Panc1 (cell line): ENCODE measurements at regions not wholly inside any gene's neighbourhood (a gene's known extent, or its start where the extent isn't known, plus 50 kb on each side); places are given as distances from the start of the nearest gene placed in this dataset.

ENCODE experiments used
- POLR2AphosphoS5 ChIP-seq: IDR thresholded peaks from 2 replicates; pipeline ENCODE4 v1.6.1; 2012; ENCODE audit warnings: mild to moderate bottlenecking, low read depth, low read length, moderate library complexity
- TF ChIP-seq, protein P1 (sequence below), 2 experiments: IDR thresholded peaks; 2 replicates each; pipeline ENCODE4 v1.6.1; 2011 to 2012; ENCODE audit warnings: low read depth in 2 of 2, control low read depth in 1 of 2, low read length in 1 of 2, mild to moderate bottlenecking in 1 of 2, moderate library complexity in 1 of 2; ENCODE audit not compliant: insufficient read depth in 1 of 2
- TF ChIP-seq, protein P2 (sequence below): fragments of 450-650 bp; IDR thresholded peaks from 2 replicates; pipeline ENCODE4 v1.5.1; 2017; ENCODE audit warnings: mild to moderate bottlenecking

DNA sequence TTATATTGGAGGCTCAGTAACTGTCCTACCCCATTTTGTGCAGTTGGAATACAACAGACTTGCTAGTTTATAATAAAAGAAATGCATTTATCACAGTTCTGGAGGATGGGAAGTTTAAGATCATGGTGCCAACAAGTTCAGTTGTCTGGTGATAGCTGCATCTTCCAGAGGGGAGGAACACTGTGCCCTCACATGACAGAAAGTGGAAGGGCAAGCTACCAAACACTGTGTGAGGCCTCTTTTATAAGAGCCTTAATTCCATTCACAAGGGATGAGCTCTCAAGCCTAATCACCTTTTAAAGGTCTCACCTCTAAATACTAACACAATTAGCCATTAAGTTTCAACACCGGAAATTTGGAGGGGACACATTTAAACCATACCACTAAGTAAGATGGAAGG, 1073.9 kb downstream of the PLOD2 start:
- TF ChIP-seq, protein P1, sequence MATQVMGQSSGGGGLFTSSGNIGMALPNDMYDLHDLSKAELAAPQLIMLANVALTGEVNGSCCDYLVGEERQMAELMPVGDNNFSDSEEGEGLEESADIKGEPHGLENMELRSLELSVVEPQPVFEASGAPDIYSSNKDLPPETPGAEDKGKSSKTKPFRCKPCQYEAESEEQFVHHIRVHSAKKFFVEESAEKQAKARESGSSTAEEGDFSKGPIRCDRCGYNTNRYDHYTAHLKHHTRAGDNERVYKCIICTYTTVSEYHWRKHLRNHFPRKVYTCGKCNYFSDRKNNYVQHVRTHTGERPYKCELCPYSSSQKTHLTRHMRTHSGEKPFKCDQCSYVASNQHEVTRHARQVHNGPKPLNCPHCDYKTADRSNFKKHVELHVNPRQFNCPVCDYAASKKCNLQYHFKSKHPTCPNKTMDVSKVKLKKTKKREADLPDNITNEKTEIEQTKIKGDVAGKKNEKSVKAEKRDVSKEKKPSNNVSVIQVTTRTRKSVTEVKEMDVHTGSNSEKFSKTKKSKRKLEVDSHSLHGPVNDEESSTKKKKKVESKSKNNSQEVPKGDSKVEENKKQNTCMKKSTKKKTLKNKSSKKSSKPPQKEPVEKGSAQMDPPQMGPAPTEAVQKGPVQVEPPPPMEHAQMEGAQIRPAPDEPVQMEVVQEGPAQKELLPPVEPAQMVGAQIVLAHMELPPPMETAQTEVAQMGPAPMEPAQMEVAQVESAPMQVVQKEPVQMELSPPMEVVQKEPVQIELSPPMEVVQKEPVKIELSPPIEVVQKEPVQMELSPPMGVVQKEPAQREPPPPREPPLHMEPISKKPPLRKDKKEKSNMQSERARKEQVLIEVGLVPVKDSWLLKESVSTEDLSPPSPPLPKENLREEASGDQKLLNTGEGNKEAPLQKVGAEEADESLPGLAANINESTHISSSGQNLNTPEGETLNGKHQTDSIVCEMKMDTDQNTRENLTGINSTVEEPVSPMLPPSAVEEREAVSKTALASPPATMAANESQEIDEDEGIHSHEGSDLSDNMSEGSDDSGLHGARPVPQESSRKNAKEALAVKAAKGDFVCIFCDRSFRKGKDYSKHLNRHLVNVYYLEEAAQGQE (IDR thresholded peaks at IDR 0.05; ENCODE audit: insufficient read depth in 1 of 2, low read depth in 2 of 2, low read length in 1 of 2): no peak
- no peak for TF ChIP-seq POLR2AphosphoS5
- TF ChIP-seq, protein P2, sequence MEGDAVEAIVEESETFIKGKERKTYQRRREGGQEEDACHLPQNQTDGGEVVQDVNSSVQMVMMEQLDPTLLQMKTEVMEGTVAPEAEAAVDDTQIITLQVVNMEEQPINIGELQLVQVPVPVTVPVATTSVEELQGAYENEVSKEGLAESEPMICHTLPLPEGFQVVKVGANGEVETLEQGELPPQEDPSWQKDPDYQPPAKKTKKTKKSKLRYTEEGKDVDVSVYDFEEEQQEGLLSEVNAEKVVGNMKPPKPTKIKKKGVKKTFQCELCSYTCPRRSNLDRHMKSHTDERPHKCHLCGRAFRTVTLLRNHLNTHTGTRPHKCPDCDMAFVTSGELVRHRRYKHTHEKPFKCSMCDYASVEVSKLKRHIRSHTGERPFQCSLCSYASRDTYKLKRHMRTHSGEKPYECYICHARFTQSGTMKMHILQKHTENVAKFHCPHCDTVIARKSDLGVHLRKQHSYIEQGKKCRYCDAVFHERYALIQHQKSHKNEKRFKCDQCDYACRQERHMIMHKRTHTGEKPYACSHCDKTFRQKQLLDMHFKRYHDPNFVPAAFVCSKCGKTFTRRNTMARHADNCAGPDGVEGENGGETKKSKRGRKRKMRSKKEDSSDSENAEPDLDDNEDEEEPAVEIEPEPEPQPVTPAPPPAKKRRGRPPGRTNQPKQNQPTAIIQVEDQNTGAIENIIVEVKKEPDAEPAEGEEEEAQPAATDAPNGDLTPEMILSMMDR: no peak
